ENCODE measurements at regions not wholly inside any gene's neighbourhood (a gene's known extent, or its start where the extent isn't known, plus 50 kb on each side); places are given as distances from the start of the nearest gene placed in this dataset.

DNA sequence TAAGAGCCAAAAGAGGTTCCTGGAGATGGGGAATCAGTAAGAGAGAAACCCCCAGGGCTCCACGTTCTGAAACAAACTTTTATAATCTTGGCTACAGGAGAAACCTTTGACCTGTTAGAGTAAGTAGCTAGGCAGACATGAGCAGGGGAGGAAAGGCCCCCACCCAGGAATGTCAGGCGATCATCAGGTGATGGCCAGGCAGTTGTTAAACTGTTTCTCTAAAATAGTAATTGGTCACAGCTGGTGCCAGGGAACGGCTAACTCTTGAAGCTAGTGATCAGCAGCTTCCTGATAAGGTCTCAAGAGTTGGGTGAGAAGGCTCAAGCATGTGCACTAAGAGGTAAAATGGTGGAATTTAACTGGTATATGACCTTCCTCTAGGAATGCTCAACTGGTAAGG is 263.8 kb downstream of the HDGFL1 start:
- intact Hi-C loops (cut with DNase I; ENCODE audit: low total_unique reads) = no loop called here
- no peak for DNase-seq (ENCODE audit: low spot score in 2 of 2)
- WGBS, 2 donors = 53 to 56% methylated on average over 3 of the region's 3 CpGs
- no peak overlapping the region for H3K4me3 ChIP-seq (ENCODE audit: low read depth, poor library complexity, severe bottlenecking)
- TF ChIP-seq POLR2A (IDR thresholded peaks at IDR 0.05) = no peak
- TF ChIP-seq, protein P1, sequence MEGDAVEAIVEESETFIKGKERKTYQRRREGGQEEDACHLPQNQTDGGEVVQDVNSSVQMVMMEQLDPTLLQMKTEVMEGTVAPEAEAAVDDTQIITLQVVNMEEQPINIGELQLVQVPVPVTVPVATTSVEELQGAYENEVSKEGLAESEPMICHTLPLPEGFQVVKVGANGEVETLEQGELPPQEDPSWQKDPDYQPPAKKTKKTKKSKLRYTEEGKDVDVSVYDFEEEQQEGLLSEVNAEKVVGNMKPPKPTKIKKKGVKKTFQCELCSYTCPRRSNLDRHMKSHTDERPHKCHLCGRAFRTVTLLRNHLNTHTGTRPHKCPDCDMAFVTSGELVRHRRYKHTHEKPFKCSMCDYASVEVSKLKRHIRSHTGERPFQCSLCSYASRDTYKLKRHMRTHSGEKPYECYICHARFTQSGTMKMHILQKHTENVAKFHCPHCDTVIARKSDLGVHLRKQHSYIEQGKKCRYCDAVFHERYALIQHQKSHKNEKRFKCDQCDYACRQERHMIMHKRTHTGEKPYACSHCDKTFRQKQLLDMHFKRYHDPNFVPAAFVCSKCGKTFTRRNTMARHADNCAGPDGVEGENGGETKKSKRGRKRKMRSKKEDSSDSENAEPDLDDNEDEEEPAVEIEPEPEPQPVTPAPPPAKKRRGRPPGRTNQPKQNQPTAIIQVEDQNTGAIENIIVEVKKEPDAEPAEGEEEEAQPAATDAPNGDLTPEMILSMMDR (IDR thresholded peaks at IDR 0.05) = no peak

DNA sequence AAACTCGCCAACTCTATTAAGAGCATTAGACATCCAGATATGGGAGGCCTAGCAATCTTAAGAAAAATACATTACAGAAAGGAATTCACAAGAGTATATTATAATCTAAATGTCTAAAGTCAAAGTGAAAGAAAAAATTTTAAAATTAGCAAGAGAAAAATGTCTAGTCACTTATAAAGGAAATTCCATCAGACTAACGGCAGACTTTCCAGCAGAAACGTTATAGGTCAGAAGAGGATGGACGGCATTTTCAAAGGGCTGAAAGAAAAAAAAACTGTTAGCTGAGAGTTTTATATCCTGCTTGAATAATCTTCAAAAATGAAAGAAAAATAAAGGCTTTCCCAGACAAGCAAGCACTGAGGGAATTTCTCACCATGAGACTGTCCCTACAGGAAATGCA is 269.0 kb downstream of the HDGFL1 start:
- H3K4me3 ChIP-seq (ENCODE audit: low read depth, poor library complexity, severe bottlenecking) = no peak overlapping the region
- TF ChIP-seq POLR2A (IDR thresholded peaks at IDR 0.05) = no peak
- TF ChIP-seq, protein P1 (IDR thresholded peaks at IDR 0.05) = no peak
- WGBS, 2 donors = 86 to 89% methylated on average over 4 of the region's 4 CpGs
- no peak for DNase-seq (ENCODE audit: low spot score in 2 of 2)
- intact Hi-C loops (cut with DNase I; ENCODE audit: low total_unique reads) = no loop called here

DNA sequence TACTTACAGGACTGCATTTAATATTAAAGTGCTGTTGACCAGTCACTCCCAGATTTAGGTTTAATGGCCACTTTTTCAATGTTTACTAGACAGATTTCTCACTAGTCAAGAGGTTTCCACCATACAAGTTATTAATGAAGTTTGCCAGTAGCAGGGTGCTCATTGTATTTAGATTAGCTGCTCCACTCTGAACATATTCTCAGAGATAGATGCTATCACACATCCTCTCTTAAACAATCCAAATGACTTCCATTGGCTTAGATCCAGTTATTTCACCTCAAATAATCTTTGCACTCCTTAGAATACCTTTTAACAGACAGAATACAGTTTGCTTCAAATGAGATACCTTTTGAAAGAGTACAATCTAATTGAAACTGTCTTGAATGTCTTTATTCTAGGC is 276.1 kb downstream of the HDGFL1 start:
- DNase-seq (ENCODE audit: low spot score in 2 of 2) = no peak
- intact Hi-C loops (cut with DNase I; ENCODE audit: low total_unique reads) = no loop called here
- no peak for TF ChIP-seq POLR2A (IDR thresholded peaks at IDR 0.05)
- TF ChIP-seq, protein P1 (IDR thresholded peaks at IDR 0.05) = no peak
- H3K4me3 ChIP-seq (ENCODE audit: low read depth, poor library complexity, severe bottlenecking) = no peak overlapping the region

DNA sequence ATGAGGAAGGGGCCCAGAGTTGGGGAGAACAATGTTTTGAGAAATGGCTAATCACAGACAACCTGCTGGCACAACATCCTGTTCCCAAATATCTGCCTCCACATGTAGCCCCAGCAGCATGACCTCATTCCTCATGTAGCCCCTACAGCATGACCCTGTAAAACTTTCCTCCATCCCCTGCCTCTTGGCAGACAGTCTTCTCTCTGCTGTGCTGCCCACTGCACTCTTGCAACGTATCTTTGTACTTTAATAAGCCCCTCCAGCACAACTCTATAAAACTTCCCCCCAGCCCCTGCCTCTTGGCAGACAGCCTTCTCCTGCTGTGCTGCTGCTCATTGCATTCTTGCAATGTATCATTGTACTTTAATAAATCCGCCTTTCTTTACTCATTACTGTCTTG is 278.8 kb downstream of the HDGFL1 start:
- no peak for DNase-seq (ENCODE audit: low spot score in 2 of 2)
- no peak overlapping the region for H3K4me3 ChIP-seq (ENCODE audit: low read depth, poor library complexity, severe bottlenecking)
- TF ChIP-seq, protein P1 (IDR thresholded peaks at IDR 0.05) = no peak
- no peak for TF ChIP-seq POLR2A (IDR thresholded peaks at IDR 0.05)
- 53 to 65% methylated on average over 2 of the region's 2 CpGs for WGBS, 2 donors
- intact Hi-C loops (cut with DNase I; ENCODE audit: low total_unique reads) = no loop called here

DNA sequence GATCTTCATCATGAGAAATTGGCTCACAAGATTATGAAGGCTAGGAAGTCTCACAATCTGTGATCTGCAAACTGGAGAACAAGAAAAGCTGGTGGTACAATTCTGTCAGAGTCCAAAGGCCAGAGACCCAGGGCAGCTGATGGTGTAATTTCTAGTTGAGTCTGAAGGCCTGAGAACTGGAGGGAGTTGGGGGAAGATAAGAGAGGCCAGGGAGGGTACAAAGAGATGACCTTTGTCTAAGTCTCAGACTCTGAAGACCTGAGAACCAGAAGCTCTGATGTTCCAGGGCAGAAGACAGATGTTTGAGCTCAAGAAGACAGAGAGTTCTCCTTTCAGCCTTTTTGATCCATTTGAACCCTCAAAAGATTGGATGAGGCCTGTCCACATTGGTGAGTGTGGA is 280.6 kb downstream of the HDGFL1 start:
- intact Hi-C loops (cut with DNase I; ENCODE audit: low total_unique reads) = no loop called here
- no peak for DNase-seq (ENCODE audit: low spot score in 2 of 2)
- TF ChIP-seq, protein P1 (IDR thresholded peaks at IDR 0.05) = no peak
- no peak for TF ChIP-seq POLR2A (IDR thresholded peaks at IDR 0.05)
- no peak overlapping the region for H3K4me3 ChIP-seq (ENCODE audit: low read depth, poor library complexity, severe bottlenecking)

DNA sequence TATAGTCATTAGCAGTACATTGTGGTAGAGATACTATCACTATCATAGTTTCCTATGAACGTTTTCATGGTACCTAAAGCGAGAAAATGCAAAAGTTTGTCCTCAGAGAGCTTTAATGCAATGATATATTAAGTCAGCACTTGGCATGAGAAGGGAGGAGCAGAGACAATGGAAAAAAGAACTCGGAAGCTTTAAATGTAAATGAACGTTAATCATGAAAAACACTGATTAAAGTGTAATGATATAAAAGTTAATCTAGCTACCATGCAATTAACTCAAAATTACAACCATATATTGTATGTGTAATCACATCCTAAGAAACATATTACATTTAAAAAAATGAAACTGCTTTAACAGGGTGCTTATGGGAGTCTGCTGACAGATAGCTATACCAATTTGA is 282.7 kb downstream of the HDGFL1 start:
- intact Hi-C loops (cut with DNase I; ENCODE audit: low total_unique reads) = no loop called here
- DNase-seq (ENCODE audit: low spot score in 2 of 2) = no peak
- WGBS, 2 donors = 70 to 72% methylated on average over 4 of the region's 4 CpGs
- H3K4me3 ChIP-seq (ENCODE audit: low read depth, poor library complexity, severe bottlenecking) = no peak overlapping the region
- TF ChIP-seq, protein P1 (IDR thresholded peaks at IDR 0.05) = no peak
- no peak for TF ChIP-seq POLR2A (IDR thresholded peaks at IDR 0.05)
